ENCODE measurements at regions not wholly inside any gene's neighbourhood (a gene's known extent, or its start where the extent isn't known, plus 50 kb on each side); places are given as distances from the start of the nearest gene placed in this dataset.

DNA sequence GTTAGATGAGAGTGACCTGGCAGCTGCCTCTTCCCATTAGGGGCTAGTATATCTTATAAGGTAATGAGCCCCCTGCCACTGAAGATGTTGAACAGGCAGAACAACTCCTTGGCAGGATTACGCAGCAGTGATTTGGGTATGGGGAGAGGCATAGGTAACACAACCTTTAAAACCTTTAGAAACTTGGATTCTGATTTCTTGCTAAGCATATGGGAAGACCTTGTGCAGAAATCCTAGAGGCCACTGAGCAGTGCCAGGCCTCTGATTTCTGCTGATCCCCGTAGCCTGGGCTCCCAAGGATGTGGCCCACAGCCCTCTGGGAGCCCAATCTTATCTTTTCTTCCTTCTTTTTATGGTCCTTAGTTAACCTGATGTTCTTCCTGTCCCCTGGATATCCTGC is 237.9 kb upstream of the ROPN1 start:
- TF ChIP-seq, protein P1, sequence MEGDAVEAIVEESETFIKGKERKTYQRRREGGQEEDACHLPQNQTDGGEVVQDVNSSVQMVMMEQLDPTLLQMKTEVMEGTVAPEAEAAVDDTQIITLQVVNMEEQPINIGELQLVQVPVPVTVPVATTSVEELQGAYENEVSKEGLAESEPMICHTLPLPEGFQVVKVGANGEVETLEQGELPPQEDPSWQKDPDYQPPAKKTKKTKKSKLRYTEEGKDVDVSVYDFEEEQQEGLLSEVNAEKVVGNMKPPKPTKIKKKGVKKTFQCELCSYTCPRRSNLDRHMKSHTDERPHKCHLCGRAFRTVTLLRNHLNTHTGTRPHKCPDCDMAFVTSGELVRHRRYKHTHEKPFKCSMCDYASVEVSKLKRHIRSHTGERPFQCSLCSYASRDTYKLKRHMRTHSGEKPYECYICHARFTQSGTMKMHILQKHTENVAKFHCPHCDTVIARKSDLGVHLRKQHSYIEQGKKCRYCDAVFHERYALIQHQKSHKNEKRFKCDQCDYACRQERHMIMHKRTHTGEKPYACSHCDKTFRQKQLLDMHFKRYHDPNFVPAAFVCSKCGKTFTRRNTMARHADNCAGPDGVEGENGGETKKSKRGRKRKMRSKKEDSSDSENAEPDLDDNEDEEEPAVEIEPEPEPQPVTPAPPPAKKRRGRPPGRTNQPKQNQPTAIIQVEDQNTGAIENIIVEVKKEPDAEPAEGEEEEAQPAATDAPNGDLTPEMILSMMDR (IDR thresholded peaks at IDR 0.05; ENCODE audit: low read depth, low read length, poor library complexity, severe bottlenecking), result no peak
- no peak for TF ChIP-seq EZH2phosphoT487 (IDR thresholded peaks at IDR 0.05; ENCODE audit: borderline replicate concordance, low read length)

All from DOHH2 (cell line).